NCI-H82 treated with DMSO at 0.1 percent for 48 hours (cell line): ENCODE measurements at regions not wholly inside any gene's neighbourhood (a gene's known extent, or its start where the extent isn't known, plus 50 kb on each side); places are given as distances from the start of the nearest gene placed in this dataset.

Experiments used
- DNase-seq: peaks from one replicate; lab custom pipeline; 2025; ENCODE audit not compliant: unreplicated experiment; lab: John Stamatoyannopoulos, UW

- no peak for DNase-seq
Observed at GRCh38 chr22:47795477-47796127, 1033.2 kb downstream of the TBC1D22A start.

- DNase-seq, result no peak
Observed at GRCh38 chr22:47794851-47795250, 1032.4 kb downstream of the TBC1D22A start.

GRCh38 chr22:47793304-47794101, 1031.1 kb downstream of the TBC1D22A start:
- DNase-seq, result no peak

GRCh38 chr22:47789171-47789570, 1026.7 kb downstream of the TBC1D22A start:
- DNase-seq, result no peak

- no peak for DNase-seq
Observed at GRCh38 chr22:47788461-47788860, 1026.0 kb downstream of the TBC1D22A start.

GRCh38 chr22:47787501-47788227, 1025.2 kb downstream of the TBC1D22A start:
- no peak for DNase-seq

GRCh38 chr22:47786650-47787290, 1024.3 kb downstream of the TBC1D22A start:
- no peak for DNase-seq

GRCh38 chr22:47784991-47785390, 1022.5 kb downstream of the TBC1D22A start:
- no peak for DNase-seq

- no peak for DNase-seq
Observed at GRCh38 chr22:47784367-47784983, 1022.0 kb downstream of the TBC1D22A start.

GRCh38 chr22:47783433-47784366, 1021.2 kb downstream of the TBC1D22A start:
- no peak for DNase-seq

- no peak for DNase-seq
Observed at GRCh38 chr22:47782328-47783075, 1020.1 kb downstream of the TBC1D22A start.

GRCh38 chr22:47781427-47782111, 1019.1 kb downstream of the TBC1D22A start:
- DNase-seq, result no peak

- no peak for DNase-seq
Observed at GRCh38 chr22:47781024-47781423, 1018.6 kb downstream of the TBC1D22A start.

GRCh38 chr22:47780281-47780875, 1017.9 kb downstream of the TBC1D22A start:
- DNase-seq, result no peak

GRCh38 chr22:47779474-47779873, 1017.0 kb downstream of the TBC1D22A start:
- DNase-seq, result peak; percentile 79

GRCh38 chr22:47778160-47778658, 1015.8 kb downstream of the TBC1D22A start:
- DNase-seq, result no peak

GRCh38 chr22:47777426-47777825, 1015.0 kb downstream of the TBC1D22A start:
- no peak for DNase-seq

- DNase-seq, result no peak
Observed at GRCh38 chr22:47776329-47776728, 1013.9 kb downstream of the TBC1D22A start.
